HepG2 (cell line): ENCODE measurements at regions not wholly inside any gene's neighbourhood (a gene's known extent, or its start where the extent isn't known, plus 50 kb on each side); places are given as distances from the start of the nearest gene placed in this dataset.

ENCODE experiments used
- ELF1 ChIP-seq: sonication (generic); formaldehyde crosslinking; IDR thresholded peaks from 2 replicates; pipeline ENCODE4 v1.4.0; 2020; ENCODE audit warnings: missing genetic modification reagents
- EZH2 ChIP-seq: conservative IDR thresholded peaks from 2 replicates; pipeline ENCODE4 v1.6.1; 2012; ENCODE audit warnings: mild to moderate bottlenecking, low read depth, low read length, moderate library complexity
- FOXK2 ChIP-seq: fragments of 450-650 bp; IDR thresholded peaks from 2 replicates; pipeline ENCODE4 v1.6.1; 2016
- NCOA1 ChIP-seq: sonication (generic); formaldehyde crosslinking; IDR thresholded peaks from 2 replicates; pipeline ENCODE4 v1.9.0; 2021; ENCODE audit warnings: missing genetic modification reagents
- NR2C2 ChIP-seq: sonication (generic); formaldehyde crosslinking; IDR thresholded peaks from 2 replicates; pipeline ENCODE4 v1.4.0; 2020; ENCODE audit warnings: missing genetic modification reagents, mild to moderate bottlenecking, moderate library complexity, borderline replicate concordance
- RELA ChIP-seq: sonication (generic); formaldehyde crosslinking; IDR thresholded peaks from 2 replicates; pipeline ENCODE4 v1.4.0; 2020; ENCODE audit warnings: missing genetic modification reagents
- ZBTB1 ChIP-seq: sonication (generic); formaldehyde crosslinking; IDR thresholded peaks from 2 replicates; pipeline ENCODE4 v1.4.0; 2020; ENCODE audit warnings: missing genetic modification reagents, borderline replicate concordance
- ZNF646 ChIP-seq: sonication (generic); formaldehyde crosslinking; IDR thresholded peaks from 2 replicates; pipeline ENCODE4 v1.9.0; 2021; ENCODE audit warnings: mild to moderate bottlenecking, missing genetic modification reagents
- TF ChIP-seq, protein P1 (sequence below): sonication (generic); formaldehyde crosslinking; IDR thresholded peaks from 2 replicates; pipeline ENCODE4 v1.9.0; 2021; ENCODE audit warnings: missing genetic modification reagents, mild to moderate bottlenecking, borderline replicate concordance

DNA sequence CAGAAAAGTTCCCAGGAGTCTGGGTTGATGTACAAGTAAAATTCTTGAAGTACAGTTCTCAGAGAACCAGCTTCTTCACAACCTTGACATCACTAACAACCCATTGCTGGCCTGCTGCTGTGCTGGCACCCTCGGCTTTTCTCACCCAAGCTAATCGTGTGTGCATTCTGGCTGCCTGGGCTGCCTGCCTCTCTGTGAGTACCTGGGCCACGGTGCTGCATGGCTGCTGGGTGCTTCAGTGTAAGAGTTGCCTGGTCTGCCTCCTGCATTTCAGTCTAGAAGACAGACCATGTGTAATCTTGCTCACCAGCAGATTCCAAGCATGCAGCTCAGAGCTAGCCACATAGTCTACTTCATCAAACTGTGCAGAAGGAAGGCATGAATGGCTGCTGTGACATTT lies 50.5 kb upstream of the MEDAG start:
- no peak for TF ChIP-seq NCOA1 (CRISPR knock-in tag)
- no peak for TF ChIP-seq FOXK2
- no peak for TF ChIP-seq NR2C2 (CRISPR knock-in tag)
- TF ChIP-seq ZBTB1 (CRISPR knock-in tag) = no peak
- TF ChIP-seq EZH2 = no peak
- no peak for TF ChIP-seq ZNF646 (CRISPR knock-in tag)
- no peak for TF ChIP-seq RELA (CRISPR knock-in tag)
- TF ChIP-seq, protein P1, sequence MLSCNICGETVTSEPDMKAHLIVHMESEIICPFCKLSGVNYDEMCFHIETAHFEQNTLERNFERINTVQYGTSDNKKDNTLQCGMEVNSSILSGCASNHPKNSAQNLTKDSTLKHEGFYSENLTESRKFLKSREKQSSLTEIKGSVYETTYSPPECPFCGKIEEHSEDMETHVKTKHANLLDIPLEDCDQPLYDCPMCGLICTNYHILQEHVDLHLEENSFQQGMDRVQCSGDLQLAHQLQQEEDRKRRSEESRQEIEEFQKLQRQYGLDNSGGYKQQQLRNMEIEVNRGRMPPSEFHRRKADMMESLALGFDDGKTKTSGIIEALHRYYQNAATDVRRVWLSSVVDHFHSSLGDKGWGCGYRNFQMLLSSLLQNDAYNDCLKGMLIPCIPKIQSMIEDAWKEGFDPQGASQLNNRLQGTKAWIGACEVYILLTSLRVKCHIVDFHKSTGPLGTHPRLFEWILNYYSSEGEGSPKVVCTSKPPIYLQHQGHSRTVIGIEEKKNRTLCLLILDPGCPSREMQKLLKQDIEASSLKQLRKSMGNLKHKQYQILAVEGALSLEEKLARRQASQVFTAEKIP (CRISPR knock-in tag) = no peak
- no peak for TF ChIP-seq ELF1 (CRISPR knock-in tag)
